GM12892 (cell line): ENCODE measurements at regions not wholly inside any gene's neighbourhood (a gene's known extent, or its start where the extent isn't known, plus 50 kb on each side); places are given as distances from the start of the nearest gene placed in this dataset.

Source experiments
- POLR2A ChIP-seq: IDR thresholded peaks from 2 replicates; pipeline ENCODE4 v1.6.1; 2011; ENCODE audit warnings: low read depth, low read length, control low read depth
- TAF1 ChIP-seq: IDR thresholded peaks from 2 replicates; pipeline ENCODE4 v1.6.1; 2011; ENCODE audit warnings: low read depth, mild to moderate bottlenecking, control low read depth, low read length, borderline replicate concordance

- no peak for TF ChIP-seq POLR2A
- TF ChIP-seq TAF1: no peak
Observed at GRCh38 chr7:18276380-18276779, 219.2 kb upstream of the HDAC9 start.
